GM12892 (cell line): ENCODE measurements at regions not wholly inside any gene's neighbourhood (a gene's known extent, or its start where the extent isn't known, plus 50 kb on each side); places are given as distances from the start of the nearest gene placed in this dataset.

Source experiments
- DNase-seq: peaks from one replicate; pipeline ENCODE4 v3.0.0; 2011; ENCODE audit not compliant: insufficient read length
- FAIRE-seq: peaks from 2 replicates; lab custom pipeline; 2011; peaks lifted over from hg19 to GRCh38; lab: Jason Lieb, UNC
- POLR2A ChIP-seq: IDR thresholded peaks from 2 replicates; pipeline ENCODE4 v1.6.1; 2011; ENCODE audit warnings: low read depth, low read length, control low read depth
- POLR2AphosphoS5 ChIP-seq: IDR thresholded peaks from 2 replicates; pipeline ENCODE4 v1.6.1; 2011; ENCODE audit warnings: low read depth, low read length, control low read depth
- TAF1 ChIP-seq: IDR thresholded peaks from 2 replicates; pipeline ENCODE4 v1.6.1; 2011; ENCODE audit warnings: low read depth, mild to moderate bottlenecking, control low read depth, low read length, borderline replicate concordance

DNA sequence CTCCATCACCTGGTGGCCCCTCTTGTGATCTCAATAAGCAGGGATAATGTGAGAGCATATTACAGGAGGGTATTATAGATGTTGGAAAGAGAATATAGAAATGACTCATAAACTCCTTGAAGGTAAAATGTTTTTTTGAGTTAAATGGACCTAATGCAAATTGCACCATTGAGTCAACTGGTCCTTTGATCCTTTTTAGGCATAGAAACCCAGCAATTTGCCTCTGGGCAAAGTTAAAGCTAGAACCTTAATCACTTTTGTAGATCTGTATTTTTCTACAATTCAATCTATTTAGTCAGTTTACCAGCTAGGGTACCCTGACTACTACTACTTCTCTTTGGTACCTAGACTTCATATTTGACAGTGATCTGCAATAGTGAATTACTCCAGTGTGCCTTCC is 71.8 kb upstream of the RNF152 start:
- no peak for FAIRE-seq
- TF ChIP-seq TAF1 (no peak), POLR2AphosphoS5 (no peak), POLR2A (no peak)

DNA sequence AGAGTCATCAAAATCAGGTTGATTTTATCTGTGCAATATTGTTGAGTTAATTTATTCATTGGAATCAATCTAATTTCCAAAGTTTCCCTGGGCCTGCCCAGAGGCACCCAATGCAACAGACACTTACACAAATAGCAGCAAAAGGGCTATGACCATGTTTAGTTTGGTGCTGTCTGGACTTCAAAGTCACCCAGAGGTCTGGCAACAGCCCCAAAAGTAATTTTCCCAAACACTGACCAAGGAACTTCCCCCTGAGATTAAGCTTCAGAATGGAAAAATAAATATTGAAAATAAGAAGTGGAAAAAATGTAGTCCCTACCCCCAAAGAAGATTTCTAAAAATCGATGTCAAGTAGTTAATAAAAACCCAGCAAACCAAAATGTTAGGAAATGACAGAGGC is 70.9 kb upstream of the RNF152 start:
- FAIRE-seq, result no peak
- TF ChIP-seq TAF1 (no peak), POLR2A (no peak)
- no peak for DNase-seq

More for the DNA sequence above, 71.8 kb upstream of the RNF152 start:
- no peak for DNase-seq

DNA sequence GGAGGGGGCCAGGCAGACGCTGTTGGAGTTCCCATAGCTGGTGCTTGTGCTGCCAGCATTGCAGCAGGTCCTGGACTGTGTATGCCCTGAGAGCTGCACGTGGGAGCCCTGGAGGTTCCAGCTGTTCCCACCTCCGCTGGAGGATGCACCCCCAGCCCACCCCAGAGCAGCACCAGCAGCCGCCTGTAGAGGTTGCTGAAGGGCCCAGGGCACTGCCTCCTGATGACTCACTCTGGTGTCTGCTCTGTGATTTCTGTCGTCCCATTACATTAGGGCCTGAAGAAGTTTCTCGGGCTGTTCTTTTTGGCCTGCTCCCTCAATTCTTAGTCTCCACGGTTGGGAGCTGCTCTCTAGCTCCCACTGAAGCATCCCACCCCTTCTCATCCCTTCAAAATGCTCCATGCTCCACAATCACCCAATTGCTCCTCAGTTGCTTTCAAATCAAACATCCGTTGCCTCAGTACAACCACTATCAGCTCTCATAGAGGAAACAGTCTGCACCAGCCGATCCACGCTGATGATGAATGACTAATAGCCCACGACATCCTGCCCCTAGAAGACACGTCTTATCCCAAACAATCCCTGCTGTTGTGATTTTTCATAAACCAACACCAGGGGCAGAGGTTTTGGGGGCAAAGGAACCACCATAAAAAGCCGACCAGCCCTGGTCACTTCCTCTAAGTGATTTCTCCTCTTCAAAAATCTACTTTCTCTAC is 65.2 kb upstream of the RNF152 start:
- no peak for FAIRE-seq
- DNase-seq, result no peak
- TF ChIP-seq POLR2A, result no peak
- no peak for TF ChIP-seq POLR2AphosphoS5
- TF ChIP-seq TAF1, result no peak

DNA sequence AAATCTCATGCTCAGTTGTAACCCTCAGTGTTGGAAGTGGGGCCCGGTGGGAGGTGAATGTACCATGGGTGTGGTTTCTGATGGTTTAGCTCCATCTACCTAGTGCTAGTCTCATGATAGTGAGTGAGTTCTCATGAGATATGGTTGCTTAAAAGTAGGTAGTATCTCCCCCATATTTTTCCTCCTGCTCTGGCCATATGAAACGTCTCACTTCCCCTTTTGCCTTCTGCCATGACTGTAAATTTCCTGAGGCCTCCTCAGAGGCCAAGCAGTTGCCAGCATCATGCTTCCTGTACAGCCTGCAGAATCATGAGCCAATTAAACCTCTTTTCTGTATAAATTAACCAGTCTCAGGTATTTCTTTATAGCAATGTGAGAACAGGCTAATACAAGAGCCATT is 62.8 kb upstream of the RNF152 start:
- TF ChIP-seq POLR2AphosphoS5, result no peak
- TF ChIP-seq POLR2A, result no peak
- no peak for TF ChIP-seq TAF1
- DNase-seq (no peak), FAIRE-seq (peak; percentile 91)

DNA sequence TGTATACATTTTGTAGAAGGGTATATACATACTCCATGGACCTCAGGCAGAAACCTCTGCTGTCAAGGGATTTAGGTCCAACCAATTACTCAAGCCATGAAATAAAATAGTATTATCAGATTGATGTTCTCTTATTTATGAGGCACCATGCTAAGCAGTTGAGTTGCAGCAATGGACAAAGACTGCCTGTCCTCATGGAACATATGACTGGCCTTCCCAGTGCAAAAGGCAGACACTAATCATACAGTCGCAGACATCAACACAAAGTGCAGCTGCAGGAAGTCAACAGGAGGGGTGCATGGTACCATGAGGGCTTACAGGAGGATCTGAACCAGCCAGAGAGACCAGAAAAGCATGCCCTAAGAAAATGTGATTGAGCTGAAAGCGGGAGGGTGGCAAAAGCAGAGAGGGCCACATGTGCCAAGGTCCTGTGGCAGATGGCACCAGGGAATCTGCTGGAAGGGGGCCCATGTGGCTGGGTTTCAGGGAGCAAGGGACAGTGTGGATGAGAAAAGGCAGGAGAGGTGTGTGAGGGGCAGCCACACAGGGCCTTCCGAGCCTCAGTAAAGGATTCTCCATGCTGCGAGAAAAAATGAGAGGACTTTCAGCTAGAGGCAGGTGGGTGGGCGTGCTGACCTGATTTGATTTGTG is 61.4 kb upstream of the RNF152 start:
- DNase-seq, result no peak
- TF ChIP-seq TAF1 (no peak), POLR2AphosphoS5 (no peak), POLR2A (no peak)
- FAIRE-seq, result peak; percentile 17

DNA sequence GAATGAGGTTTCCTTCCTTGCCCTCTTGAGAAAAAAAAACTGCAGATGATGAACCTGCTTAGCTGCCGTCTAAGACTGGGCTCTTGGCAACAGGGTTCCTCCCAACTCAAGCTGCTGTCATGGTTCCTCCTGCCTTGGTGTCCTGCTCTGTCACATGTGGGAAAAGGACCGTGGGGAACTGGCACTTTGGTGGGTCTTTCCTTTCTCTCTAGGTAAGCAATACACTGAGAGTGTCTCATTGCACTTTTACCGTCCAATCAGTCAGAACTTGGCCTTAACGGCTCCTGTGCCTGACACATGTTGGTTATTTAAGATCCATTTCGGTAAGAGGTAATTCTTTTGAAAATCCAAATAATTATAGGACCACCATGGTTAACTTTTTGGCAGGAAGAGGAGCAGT is 60.8 kb upstream of the RNF152 start:
- FAIRE-seq, result peak; percentile 27
- no peak for DNase-seq
- TF ChIP-seq POLR2AphosphoS5, result no peak
- no peak for TF ChIP-seq TAF1
- no peak for TF ChIP-seq POLR2A

DNA sequence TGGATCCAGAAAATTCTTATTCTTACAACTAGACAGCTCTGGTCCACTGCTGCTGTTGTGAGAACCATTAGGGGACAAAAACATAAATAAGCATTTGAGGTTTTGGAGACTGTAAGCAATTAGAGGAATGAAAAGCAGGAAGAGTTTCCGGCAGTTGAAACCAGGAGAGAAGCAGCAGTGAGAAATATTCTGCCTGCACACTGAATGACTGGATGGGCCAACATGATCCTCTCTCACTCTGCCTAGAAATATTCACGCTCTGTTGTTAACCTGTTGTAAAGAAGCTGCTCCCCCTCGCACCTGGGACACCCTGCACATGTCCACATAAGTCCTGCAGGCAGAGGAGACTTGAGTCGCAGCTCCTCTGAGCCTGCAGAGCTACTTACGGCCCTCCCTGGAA is 60.4 kb upstream of the RNF152 start:
- TF ChIP-seq POLR2AphosphoS5 (no peak), POLR2A (no peak), TAF1 (no peak)
- FAIRE-seq, result no peak
- DNase-seq, result no peak

DNA sequence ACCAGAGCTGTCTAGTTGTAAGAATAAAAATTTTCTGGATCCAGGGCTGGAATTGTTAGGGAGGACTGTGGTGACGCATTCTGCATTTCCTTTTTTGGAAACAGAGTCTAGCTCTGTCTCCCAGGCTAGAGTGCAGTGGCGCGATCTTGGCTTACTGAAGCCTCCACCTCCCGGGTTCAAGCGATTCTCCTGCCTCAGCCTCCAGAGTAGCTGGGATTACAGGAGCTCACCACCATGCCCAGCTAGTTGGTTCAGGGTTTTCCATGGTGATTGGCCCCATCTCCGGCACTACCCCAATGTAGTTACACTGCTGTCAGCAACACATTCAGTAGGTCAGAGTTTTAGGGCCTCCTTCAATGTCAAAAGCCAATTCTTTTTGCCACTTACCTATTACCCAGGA is 58.6 kb upstream of the RNF152 start:
- no peak for FAIRE-seq
- no peak for DNase-seq
- TF ChIP-seq POLR2AphosphoS5 (no peak), TAF1 (no peak), POLR2A (no peak)

DNA sequence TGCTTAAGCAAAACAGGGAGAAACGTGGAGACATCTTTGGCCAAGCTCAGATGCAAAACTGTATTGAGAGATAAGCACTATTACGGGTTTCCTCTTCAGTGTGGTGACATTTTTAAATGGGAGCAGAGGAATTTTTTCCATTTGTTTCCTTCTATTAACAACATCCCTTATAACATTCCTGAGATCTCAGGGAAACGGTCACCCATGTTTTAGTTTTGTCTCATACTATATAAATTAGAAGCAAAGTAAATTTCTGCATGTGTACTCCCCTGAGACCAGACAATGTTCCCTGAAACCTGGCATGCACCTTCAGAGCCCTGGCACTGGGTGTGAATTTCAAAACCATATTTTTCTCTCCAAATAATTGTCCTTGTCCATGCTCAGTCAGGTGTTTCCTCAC is 57.6 kb upstream of the RNF152 start:
- DNase-seq (no peak), FAIRE-seq (no peak)
- no peak for TF ChIP-seq POLR2A
- no peak for TF ChIP-seq TAF1
- no peak for TF ChIP-seq POLR2AphosphoS5

DNA sequence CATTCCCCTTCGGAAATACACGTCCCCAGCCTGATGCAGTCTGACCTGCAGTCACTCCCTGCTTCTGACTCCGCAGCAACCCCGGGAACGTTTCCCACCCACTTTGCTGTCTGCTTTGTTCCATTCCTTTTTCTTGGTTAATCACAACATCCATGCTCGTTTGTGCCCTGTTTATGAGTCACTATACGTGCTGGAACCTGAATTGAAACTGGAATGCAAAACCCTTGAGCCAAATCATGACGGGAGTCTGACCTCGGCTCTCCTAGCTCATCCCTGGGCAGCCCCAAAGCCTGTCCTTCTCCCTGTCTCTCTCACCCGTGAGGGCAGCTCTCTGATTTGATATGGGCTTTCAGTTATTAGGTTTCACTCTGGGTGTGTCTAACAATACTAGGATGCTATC is 57.1 kb upstream of the RNF152 start:
- DNase-seq (no peak), FAIRE-seq (no peak)
- TF ChIP-seq POLR2A (no peak), TAF1 (no peak)

DNA sequence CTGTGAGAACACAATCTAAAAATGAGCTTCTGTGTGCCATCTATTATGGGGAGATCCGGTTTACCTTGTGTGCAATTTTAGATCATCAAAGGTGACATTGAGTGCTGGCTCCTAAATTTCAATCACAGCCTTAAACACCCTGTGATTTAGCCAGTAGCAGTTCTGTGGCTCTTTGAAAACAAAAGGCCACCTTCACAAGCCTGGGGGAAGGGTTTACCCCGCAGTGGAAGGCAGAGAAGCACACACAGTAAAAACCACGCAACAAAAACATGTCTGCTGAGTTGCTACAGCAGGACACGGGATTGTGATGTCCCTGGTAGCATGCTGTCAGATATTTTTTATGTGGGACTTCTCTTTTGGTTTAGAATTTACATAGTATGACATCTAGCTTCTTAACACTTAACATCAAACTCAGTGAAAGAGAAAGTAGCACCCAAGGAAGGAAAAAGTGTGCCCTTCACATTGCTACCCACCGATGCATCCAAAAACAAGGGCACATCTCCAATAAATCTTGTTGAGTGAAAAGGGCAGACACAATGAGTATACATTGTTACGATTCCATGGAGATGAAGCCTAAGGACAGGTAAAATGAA is 56.1 kb upstream of the RNF152 start:
- DNase-seq, result no peak
- FAIRE-seq, result no peak
- TF ChIP-seq TAF1 (no peak), POLR2A (no peak), POLR2AphosphoS5 (no peak)

DNA sequence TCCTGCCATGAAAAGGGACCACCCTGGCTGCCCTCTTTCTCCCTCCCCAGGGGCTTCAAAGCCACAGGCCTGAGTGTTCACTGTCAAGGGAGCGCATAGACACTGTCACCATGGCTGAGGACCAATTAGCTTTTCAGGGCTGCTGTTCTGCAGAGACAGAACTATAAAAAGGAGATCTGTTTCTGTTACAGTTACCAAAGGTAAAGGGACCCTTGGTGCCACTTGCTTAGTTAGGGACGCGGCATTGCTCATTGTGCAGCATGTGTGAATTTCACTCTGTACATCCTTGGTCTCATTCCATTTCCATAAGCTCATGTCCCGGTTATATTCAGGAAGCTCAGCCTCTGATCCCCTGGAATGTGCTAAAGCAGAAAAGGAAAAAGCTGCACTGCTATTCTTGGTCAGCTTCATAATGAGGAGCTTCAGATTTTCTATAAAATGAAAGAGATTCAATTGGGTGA is 55.5 kb upstream of the RNF152 start:
- FAIRE-seq (no peak), DNase-seq (no peak)
- TF ChIP-seq POLR2AphosphoS5, result no peak
- no peak for TF ChIP-seq TAF1
- no peak for TF ChIP-seq POLR2A
